ENCODE measurements at regions not wholly inside any gene's neighbourhood (a gene's known extent, or its start where the extent isn't known, plus 50 kb on each side); places are given as distances from the start of the nearest gene placed in this dataset.

- DNase-seq = no peak
These were observed 81.4 kb upstream of the GCFC2 start for GRCh38 chr2:75792146-75792545.

DNA sequence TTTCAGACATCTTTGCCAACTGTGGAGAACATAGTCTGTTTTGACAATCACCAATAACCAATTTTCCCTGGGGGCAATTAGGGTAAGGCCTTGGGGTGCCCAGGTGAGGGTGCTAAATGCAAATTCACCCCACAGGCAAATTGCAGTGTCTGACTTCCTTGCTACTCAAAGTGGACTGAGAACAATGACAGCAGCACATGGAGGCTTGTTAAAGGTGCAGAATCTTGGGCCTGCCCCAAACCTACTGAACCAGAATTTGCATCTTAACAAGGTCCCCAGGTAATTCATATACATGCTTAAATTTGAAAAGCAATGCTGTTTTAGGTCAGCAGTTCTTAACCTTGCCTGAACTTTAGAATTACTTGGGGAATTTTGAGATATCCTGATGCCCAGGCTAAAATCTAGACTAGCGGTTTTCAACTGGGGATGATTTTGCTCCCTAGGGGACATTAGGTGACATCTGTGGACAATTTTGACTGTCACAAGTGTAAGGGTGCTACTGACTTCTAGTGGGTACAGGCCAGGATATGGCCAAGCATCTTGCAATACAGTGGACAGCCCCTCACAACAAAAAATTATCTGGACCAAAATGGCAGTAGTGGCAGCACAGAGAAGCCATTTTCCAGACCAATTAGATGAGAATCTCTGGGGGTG, 80.2 kb upstream of the GCFC2 start:
- DNase-seq = no peak

GRCh38 chr2:75790121-75790813, 79.6 kb upstream of the GCFC2 start:
- DNase-seq = no peak

- no peak for DNase-seq
These were observed 78.2 kb upstream of the GCFC2 start for GRCh38 chr2:75788902-75789301.

- DNase-seq = no peak
These were observed 77.4 kb upstream of the GCFC2 start for GRCh38 chr2:75788154-75788553.

DNA sequence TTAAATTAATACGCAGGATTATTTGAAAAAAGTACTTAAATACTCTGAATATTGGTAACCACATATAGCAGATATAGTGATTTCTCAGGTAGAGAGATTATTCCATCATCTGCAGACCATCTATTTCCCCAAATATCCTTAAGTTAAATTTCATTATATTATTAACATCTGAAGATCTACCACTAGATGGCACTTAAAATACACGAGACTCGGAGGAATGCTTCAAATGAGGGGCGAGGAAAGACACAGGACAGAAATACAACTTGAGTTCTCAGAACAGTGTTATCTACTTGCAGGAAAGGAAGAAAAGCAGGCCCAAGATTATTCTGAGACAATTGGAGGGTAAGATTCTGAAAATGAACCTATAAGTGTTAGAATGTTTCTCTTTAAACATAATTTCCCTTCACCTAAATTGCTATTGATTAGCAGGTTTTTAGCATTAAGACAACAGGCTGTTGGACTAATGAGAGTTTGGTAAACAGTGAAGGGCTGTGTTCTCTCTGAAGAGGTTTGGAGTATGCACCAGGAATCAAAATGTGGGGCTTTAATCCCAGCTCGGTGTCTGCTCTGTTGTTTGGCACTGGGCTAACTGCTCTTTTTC, 76.9 kb upstream of the GCFC2 start:
- no peak for DNase-seq

DNA sequence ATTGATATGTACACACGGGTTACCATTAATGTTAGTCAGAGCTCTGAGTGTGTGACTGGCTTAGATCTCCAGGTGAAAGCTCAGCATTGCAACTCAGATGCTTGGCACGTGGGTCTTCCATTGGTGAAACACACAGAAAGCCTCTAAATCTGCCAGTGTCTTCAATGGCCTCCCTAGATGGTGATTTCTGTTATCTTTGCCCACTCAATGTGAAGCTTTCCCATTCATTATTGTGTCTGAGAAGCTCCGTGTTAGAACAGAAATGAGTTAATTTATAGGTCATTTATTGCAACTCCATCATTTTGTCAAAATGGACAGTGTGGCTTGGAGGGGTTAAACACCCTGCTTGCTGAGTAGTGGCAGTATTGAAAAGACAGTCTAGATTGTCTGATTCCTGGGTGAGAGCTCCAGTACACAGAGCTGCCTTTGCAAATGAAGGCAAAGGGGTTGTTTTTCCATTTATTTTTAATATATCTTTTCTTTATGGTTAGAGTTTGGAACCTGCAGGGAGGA, 64.7 kb upstream of the GCFC2 start:
- DNase-seq = no peak

GRCh38 chr2:75772908-75773630, 62.4 kb upstream of the GCFC2 start:
- no peak for DNase-seq

GRCh38 chr2:75765798-75766197, 55.1 kb upstream of the GCFC2 start:
- DNase-seq = no peak

DNA sequence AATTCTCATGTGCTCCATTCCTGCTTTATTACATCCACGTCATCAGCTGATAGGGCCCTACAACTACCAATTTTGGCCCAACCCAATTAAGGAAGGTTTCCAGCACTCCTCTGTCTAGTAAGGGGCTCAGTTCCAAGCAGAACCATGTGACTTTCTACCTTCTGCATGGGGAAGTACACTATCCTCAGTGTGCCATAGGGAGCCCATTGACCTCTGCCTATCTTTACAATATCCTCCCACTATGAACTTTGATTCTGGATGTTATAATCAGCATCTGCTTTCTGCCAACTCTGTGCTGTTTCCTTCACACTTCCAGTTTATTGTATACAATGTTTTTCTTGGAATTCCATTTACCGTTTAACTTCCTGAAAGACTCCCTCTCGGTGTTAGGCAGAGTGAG, 53.9 kb upstream of the GCFC2 start:
- DNase-seq = no peak
